ENCODE measurements at regions not wholly inside any gene's neighbourhood (a gene's known extent, or its start where the extent isn't known, plus 50 kb on each side); places are given as distances from the start of the nearest gene placed in this dataset.

GRCh38 chr4:54542540-54543041, 115.2 kb upstream of the KIT start:
- intact Hi-C loops (cut with micrococcal nuclease) (no loop called here), in situ Hi-C loops (cut with MboI) (no loop called here)
- FAIRE-seq (peak; percentile 97), ATAC-seq (peak; percentile 80), DNase-seq (ENCODE audit: extremely low read depth in 1 of 4, low spot score in 3 of 4) (peak; percentile 75 to 92 (median 79))
- BruUV-seq (replicated peaks), result no TSS peak
- no peaks in the 10 kb centered on the region for H3K36me3 ChIP-seq (ENCODE audit: control insufficient read depth, insufficient read depth, low read length)
- H4K20me1 ChIP-seq (replicated peaks; ENCODE audit: control insufficient read depth, insufficient read depth, low read length), result no peaks in the 10 kb centered on the region
- no peaks in the 10 kb centered on the region for H3K27me3 ChIP-seq (ENCODE audit: control insufficient read depth in 2 of 2, insufficient read depth in 2 of 2, low read length in 2 of 2)
- H3K79me2 ChIP-seq (ENCODE audit: control insufficient read depth, insufficient read depth, low read length), result no peaks in the 10 kb centered on the region
- CTCF ChIA-PET (ENCODE audit: low intra/inter-chr PET ratio), result no interaction called here
- POLR2A ChIA-PET, result interaction anchor here (0.6 to 1.5 kb wide), 4 partner anchors 11 to 356 kb away, joined by 3 read pairs; no protein-coding TSS in a partner anchor
- peak overlapping the region; percentile 32; the same call in 1 of the 2 replicates for H3K4me2 ChIP-seq (ENCODE audit: insufficient read depth, low read length)
- peaks cover 21 to 37% of the 10 kb centered on the region in 2 experiments for H3K4me1 ChIP-seq (replicated peaks in 1 of 2; ENCODE audit: control insufficient read depth in 2 of 2, insufficient read depth in 2 of 2, low read length in 2 of 2)
- no peaks in the 10 kb centered on the region for H3K9me1 ChIP-seq (ENCODE audit: control insufficient read depth, insufficient read depth, low read length)
- H3K9ac ChIP-seq (ENCODE audit: insufficient read depth in 1 of 2, low read depth in 2 of 2, low read length in 2 of 2), result no peak overlapping the region
- H3K9me3 ChIP-seq (replicated peaks; ENCODE audit: control insufficient read depth, insufficient read depth, low read depth, low read length), result no peaks in the 10 kb centered on the region
- WGBS (ENCODE audit: insufficient coverage, low coverage, missing lambda C conversion rate), result 0% methylated on average over 6 of the region's 6 CpGs
- H3K4me3 ChIP-seq, result no peak overlapping the region
- H3K27ac ChIP-seq (ENCODE audit: extremely low read depth, low read depth, low read length), result no peak overlapping the region
- H2AFZ ChIP-seq (ENCODE audit: low read depth, low read length), result no peak overlapping the region
- TF ChIP-seq ZNF316 (IDR thresholded peaks at IDR 0.05), result 0 out of 2 replicates have a peak, but pooled peaks have one; percentile 23
- 0 out of 2 replicates have a peak, but pooled peaks have one; percentile 34 for TF ChIP-seq ZNF134 (CRISPR knock-in tag; conservative IDR thresholded peaks at IDR 0.05)
- peak; percentile 50; the same call in 1 of the 2 replicates for TF ChIP-seq ZNF766 (CRISPR knock-in tag; conservative IDR thresholded peaks at IDR 0.05)
- no peak; the same call in 1 of the 2 replicates for TF ChIP-seq ZBTB2 (IDR thresholded peaks at IDR 0.05)
- TF ChIP-seq TEAD1 (CRISPR knock-in tag; IDR thresholded peaks at IDR 0.05), result peak in 1 of 2 experiments; percentile 74; a peak in 1 of 4 replicates
- TF ChIP-seq, protein P1, sequence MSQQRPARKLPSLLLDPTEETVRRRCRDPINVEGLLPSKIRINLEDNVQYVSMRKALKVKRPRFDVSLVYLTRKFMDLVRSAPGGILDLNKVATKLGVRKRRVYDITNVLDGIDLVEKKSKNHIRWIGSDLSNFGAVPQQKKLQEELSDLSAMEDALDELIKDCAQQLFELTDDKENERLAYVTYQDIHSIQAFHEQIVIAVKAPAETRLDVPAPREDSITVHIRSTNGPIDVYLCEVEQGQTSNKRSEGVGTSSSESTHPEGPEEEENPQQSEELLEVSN (IDR thresholded peaks at IDR 0.05; ENCODE audit: borderline replicate concordance in 1 of 2, extremely low read depth in 1 of 2, insufficient read depth in 1 of 2, insufficient read length in 1 of 2, low read depth in 1 of 2, low read length in 1 of 2, poor library complexity in 1 of 2, severe bottlenecking in 1 of 2), result no peak
- TF ChIP-seq TBL1XR1 (IDR thresholded peaks at IDR 0.05; ENCODE audit: low read length in 2 of 2), result peak; percentile 55 to 90; a peak in 2 of 4 replicates
- TF ChIP-seq, protein P2, sequence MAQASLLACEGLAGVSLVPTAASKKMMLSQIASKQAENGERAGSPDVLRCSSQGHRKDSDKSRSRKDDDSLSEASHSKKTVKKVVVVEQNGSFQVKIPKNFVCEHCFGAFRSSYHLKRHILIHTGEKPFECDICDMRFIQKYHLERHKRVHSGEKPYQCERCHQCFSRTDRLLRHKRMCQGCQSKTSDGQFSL (CRISPR knock-in tag; IDR thresholded peaks at IDR 0.05), result peak; percentile 57; the same call in 1 of the 2 replicates
- TF ChIP-seq, protein P2 (tag; IDR thresholded peaks at IDR 0.05), result peak in 1 of 2 experiments; percentile 54; a peak in 1 of 4 replicates
- peak; percentile 82 for TF ChIP-seq RNF2 (IDR thresholded peaks at IDR 0.05)
- TF ChIP-seq TRIM24 (IDR thresholded peaks at IDR 0.05), result peak; percentile 86 to 93
- TF ChIP-seq ZNF644 (tag; IDR thresholded peaks at IDR 0.05; ENCODE audit: low read depth), result peak; percentile 86
- TF ChIP-seq, protein P3, sequence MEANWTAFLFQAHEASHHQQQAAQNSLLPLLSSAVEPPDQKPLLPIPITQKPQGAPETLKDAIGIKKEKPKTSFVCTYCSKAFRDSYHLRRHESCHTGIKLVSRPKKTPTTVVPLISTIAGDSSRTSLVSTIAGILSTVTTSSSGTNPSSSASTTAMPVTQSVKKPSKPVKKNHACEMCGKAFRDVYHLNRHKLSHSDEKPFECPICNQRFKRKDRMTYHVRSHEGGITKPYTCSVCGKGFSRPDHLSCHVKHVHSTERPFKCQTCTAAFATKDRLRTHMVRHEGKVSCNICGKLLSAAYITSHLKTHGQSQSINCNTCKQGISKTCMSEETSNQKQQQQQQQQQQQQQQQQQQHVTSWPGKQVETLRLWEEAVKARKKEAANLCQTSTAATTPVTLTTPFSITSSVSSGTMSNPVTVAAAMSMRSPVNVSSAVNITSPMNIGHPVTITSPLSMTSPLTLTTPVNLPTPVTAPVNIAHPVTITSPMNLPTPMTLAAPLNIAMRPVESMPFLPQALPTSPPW (CRISPR knock-in tag; IDR thresholded peaks at IDR 0.05), result peak; percentile 62
- TF ChIP-seq, protein P4, sequence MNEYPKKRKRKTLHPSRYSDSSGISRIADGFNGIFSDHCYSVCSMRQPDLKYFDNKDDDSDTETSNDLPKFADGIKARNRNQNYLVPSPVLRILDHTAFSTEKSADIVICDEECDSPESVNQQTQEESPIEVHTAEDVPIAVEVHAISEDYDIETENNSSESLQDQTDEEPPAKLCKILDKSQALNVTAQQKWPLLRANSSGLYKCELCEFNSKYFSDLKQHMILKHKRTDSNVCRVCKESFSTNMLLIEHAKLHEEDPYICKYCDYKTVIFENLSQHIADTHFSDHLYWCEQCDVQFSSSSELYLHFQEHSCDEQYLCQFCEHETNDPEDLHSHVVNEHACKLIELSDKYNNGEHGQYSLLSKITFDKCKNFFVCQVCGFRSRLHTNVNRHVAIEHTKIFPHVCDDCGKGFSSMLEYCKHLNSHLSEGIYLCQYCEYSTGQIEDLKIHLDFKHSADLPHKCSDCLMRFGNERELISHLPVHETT (CRISPR knock-in tag; conservative IDR thresholded peaks at IDR 0.05 in 1 of 2, IDR thresholded peaks at IDR 0.05 in 1 of 2), result peak in 1 of 2 experiments; percentile 86; a peak in 2 of 4 replicates
- TF ChIP-seq NFXL1 (CRISPR knock-in tag; IDR thresholded peaks at IDR 0.05), result no peak
- no peak for TF ChIP-seq NCOA4 (IDR thresholded peaks at IDR 0.05; ENCODE audit: partially characterized antibody)
